ENCODE measurements at regions not wholly inside any gene's neighbourhood (a gene's known extent, or its start where the extent isn't known, plus 50 kb on each side); places are given as distances from the start of the nearest gene placed in this dataset.
"Not testable (repeated sequence)": the region's sequence is repeated elsewhere in the genome, so short reads cannot be mapped to it uniquely, and the experiment has no call there.

DNA sequence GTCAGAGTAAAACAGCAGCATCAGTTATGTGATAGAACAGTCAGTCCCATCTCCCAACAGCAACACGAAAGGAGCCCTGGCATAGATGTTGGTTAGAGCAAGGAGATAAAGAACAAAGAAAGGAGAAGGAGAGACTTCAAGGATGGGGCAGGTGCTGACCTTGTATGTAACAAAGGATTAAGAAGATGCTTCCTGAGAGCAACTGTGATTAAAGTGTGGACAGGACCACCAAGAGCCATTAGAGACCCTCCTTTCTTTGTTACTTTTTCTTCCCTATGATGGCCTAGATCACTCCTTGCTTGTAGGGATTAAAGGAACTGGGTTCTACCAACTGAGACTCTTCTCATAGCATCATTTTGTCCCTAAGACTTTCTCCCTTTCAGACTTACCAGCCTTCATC lies 75.2 kb upstream of the GPR6 start:
- peaks cover 24% of the 10 kb centered on the region for H3K27me3 Mint-ChIP-seq
- ATAC-seq = no peak
- H3K27ac Mint-ChIP-seq = no peak overlapping the region
- no peaks in the 10 kb centered on the region for H3K9me3 Mint-ChIP-seq
- DNase-seq = no peak
- H3K4me3 Mint-ChIP-seq = no peak overlapping the region
- H3K4me1 Mint-ChIP-seq = no peaks in the 10 kb centered on the region

DNA sequence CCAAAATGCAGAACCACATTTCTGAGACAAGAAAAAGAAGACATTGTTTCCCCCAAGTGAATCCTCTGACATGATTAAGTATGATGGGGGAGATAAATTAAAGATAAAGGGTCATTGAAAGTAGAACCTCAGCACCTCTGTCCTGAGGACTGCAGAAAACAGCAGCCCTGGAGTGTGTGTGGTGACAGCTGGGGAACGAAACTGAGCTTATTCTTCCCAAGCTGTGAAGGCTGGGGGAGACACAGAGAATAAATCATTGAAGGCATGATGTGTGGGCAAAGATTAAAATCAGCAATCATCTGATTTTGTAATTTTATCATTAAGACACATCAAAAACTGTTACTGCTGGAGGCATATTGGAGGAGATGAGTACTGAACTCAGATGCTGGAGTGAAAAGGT lies 67.5 kb upstream of the GPR6 start:
- DNase-seq (no peak), ATAC-seq (no peak)
- Mint-ChIP-seq H3K9me3 (no peaks in the 10 kb centered on the region), H3K4me3 (no peak overlapping the region), H3K27ac (no peak overlapping the region), H3K4me1 (no peaks in the 10 kb centered on the region), H3K27me3 (peaks cover 13% of the 10 kb centered on the region)

DNA sequence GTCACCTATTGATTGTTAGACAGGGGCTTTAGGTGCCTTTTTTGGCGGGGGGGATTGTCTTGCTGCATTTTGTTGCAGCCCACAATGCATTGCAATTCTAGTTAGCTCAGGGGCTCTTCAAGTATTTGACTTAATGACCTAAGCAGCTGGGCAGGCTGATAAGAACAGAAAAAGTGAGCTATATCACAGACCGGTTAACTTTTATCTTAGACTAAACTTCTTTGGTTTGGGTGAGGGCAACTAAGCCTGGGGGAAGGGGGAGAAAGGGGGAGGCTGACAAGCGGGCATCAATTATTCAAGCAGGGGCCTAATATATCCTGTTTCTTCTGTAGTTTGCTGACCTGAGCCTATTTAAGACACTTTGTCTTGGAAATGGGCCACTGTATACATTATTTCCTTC lies 66.0 kb upstream of the GPR6 start:
- Mint-ChIP-seq H3K27me3 (peaks cover 7% of the 10 kb centered on the region), H3K4me3 (no peak overlapping the region), H3K9me3 (no peaks in the 10 kb centered on the region), H3K4me1 (no peaks in the 10 kb centered on the region), H3K27ac (no peak overlapping the region)
- DNase-seq (no peak), ATAC-seq (no peak)

DNA sequence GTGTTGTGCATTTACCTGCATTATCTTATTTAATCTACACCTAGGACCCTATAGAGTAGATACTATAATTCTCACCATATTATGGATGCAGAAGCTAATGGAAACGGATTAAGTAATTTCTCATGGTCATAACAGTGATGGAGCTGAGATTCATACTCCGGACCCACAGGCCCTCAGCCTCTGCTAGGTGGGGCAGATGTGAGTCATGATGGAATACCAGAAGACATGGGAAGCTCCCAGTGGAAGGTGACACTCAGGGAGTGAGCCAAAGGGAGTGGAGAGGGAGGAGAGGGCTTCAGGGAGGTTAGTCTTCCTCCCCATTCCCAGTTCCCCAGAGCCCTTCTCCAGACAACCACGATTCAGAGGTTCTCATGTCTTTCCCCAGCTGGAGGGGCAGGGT lies 65.2 kb upstream of the GPR6 start:
- ATAC-seq (no peak), DNase-seq (no peak)
- Mint-ChIP-seq H3K4me1 (no peaks in the 10 kb centered on the region), H3K27me3 (peaks cover 7% of the 10 kb centered on the region), H3K4me3 (no peak overlapping the region), H3K9me3 (no peaks in the 10 kb centered on the region), H3K27ac (no peak overlapping the region)

DNA sequence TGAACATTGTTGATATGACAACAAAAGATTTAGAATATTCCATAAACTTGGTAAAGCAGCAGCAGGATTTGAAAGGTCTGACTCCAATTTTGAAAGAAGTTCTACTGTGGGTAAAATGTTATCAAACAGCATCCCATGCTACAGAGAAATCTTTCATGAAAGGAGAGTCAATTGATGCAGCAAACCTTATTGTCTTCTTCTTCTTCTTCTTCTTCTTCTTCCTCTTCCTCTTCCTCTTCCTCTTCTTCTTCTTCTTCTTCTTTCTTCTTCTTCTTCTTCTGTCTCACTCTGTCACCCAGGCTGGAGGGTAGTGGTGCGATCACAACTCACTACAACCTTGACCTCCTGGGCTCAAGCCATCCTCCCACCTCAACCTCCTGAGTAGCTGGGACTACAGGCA lies 62.4 kb upstream of the GPR6 start:
- H3K4me1 Mint-ChIP-seq, H3K4me3 Mint-ChIP-seq, DNase-seq, H3K9me3 Mint-ChIP-seq, H3K27me3 Mint-ChIP-seq, ATAC-seq: not testable (repeated sequence)
- H3K27ac Mint-ChIP-seq = peak overlapping the region in 1 of 2 donors; percentile 48

DNA sequence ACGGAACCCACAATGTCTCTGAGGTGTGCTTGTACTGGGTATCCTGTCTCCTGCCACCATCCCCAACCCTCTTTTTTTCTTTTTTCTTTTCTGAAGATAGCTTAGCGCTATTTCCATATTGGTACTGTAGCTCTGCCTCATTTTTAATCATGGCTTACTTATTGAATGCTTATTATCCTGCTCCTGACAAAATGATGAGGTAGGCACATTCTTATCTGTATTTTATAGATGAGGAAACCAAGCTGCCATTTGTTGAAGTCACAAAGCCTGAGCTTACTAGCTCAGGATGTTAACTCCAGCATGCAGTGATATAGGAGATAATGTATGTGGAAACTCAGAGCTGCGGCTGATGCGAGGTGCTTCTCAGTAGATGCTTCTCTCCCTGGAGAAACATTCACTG lies 61.4 kb upstream of the GPR6 start:
- Mint-ChIP-seq H3K27me3 (peaks cover 6% of the 10 kb centered on the region), H3K9me3 (no peaks in the 10 kb centered on the region), H3K27ac (no peak overlapping the region), H3K4me1 (no peaks in the 10 kb centered on the region), H3K4me3 (no peak overlapping the region)
- DNase-seq (no peak), ATAC-seq (no peak)

DNA sequence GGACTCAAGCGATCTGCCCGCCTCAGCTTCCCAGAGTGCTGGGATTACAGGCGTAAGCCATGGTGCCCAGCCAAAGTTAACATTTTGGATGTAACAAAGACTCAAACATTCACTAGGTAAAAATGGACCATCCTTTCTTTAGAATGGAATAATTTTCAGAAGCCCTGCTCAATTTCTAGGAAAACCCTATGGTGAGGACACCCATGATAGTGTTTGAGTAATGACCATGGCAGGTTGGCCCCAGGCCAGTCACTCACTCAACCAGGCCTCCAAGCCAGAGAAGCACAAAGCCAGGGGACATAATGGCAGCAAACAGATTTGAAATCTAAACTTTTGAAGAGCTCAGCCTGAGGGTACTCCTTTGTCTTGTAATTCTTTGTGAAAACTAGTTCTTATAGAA lies 59.9 kb upstream of the GPR6 start:
- Mint-ChIP-seq H3K4me3 (no peak overlapping the region), H3K27me3 (peaks cover 20% of the 10 kb centered on the region), H3K27ac (no peak overlapping the region), H3K9me3 (no peaks in the 10 kb centered on the region), H3K4me1 (no peaks in the 10 kb centered on the region)
- ATAC-seq = no peak
- DNase-seq = no peak

DNA sequence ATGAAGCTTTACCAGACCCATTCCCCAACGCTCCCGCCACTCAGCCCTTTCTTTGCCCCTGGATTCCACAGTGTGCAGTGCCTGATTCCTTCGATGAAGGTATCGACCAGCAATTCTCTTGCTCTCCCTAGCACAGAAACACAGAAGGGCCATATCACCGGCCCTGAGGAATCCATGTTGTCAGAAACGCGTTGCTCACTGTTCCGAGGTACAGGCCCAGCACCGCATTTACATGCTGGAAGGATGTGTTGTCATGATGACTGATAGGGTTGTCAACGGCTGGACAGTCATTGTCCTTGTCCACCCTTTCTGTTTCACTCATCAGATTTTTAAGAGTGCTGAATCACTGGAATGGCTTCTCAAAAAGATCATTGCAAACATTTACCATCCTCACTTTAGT lies 57.2 kb upstream of the GPR6 start:
- no peak overlapping the region for H3K4me3 Mint-ChIP-seq
- no peaks in the 10 kb centered on the region for H3K9me3 Mint-ChIP-seq
- DNase-seq = no peak
- H3K27me3 Mint-ChIP-seq = peaks cover 46% of the 10 kb centered on the region
- ATAC-seq = no peak
- no peak overlapping the region for H3K27ac Mint-ChIP-seq
- no peaks in the 10 kb centered on the region for H3K4me1 Mint-ChIP-seq

DNA sequence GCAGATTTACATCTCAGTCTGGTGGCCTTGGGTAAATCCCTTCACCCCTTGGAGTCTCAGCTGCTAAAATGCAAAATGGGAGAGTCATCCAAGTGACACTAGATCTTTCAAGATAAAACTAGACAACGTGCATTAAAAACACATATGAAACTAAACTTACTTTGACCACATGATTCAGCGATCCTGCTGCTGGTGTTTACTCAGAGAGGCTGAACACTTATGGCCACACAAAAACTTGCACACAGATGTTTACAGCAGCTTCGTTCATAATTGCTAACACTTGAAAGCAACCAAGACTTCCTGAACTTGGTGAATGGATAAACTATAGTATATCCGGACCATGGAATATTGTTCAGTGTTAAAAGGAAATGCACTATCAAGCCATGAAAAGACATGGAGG lies 55.3 kb upstream of the GPR6 start:
- ATAC-seq (no peak), DNase-seq (no peak)
- Mint-ChIP-seq H3K4me1 (no peaks in the 10 kb centered on the region), H3K27ac (no peak overlapping the region), H3K27me3 (peaks cover 51% of the 10 kb centered on the region), H3K4me3 (no peak overlapping the region), H3K9me3 (no peaks in the 10 kb centered on the region)

DNA sequence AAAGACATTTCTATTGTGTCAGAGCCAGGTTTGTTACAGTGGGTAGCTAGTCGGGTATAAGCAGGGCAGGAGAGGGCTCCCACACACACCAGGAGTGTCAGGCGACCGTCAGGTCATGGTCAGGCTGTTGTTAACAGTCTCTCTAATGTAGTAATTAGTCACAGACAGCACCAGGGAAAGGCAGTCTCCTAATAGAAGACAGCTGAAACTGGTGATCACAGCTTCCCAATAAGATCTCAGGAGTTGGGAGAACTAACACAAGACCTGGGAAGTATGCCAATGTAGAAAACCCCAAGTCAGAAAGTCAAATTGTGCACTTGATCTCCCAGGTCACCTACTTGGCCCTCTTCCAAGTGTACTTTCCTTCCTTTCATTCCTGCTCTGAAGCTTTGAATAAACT lies 53.0 kb upstream of the GPR6 start:
- Mint-ChIP-seq H3K9me3 (no peaks in the 10 kb centered on the region), H3K27me3 (peaks cover 51% of the 10 kb centered on the region), H3K27ac (no peak overlapping the region), H3K4me1 (no peaks in the 10 kb centered on the region), H3K4me3 (no peak overlapping the region)
- DNase-seq = no peak
- no peak for ATAC-seq

DNA sequence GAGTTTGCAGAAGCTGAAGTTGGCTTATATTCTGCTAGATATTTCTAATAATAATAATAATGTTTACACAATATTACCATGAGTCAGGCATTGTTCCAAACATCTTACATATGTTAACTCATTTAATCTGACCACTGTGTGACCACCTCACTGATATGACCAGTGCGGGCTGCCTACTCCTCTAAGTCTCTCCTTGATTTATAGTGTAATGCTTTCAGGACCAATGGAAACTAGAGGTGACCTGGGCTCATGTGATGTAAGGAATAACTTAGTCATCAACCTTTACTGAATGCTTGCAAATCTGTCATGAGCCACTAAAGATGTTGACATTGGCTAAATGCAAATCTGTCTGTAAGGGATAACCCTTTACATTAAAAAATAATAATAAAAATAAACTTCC lies 51.1 kb upstream of the GPR6 start:
- H3K9me3 Mint-ChIP-seq = no peaks in the 10 kb centered on the region
- ATAC-seq = no peak

More for the DNA sequence above, 51.1 kb upstream of the GPR6 start:
- H3K4me1 Mint-ChIP-seq = no peaks in the 10 kb centered on the region
- peaks cover 42% of the 10 kb centered on the region for H3K27me3 Mint-ChIP-seq
- H3K4me3 Mint-ChIP-seq = no peak overlapping the region
- DNase-seq = no peak
- no peak overlapping the region for H3K27ac Mint-ChIP-seq

Measured in stimulated activated naive CD8-positive, alpha-beta T cell treated with anti-CD3 and anti-CD28 coated beads, Interleukin-15, amount 100 ng/mL, for 72 hours (primary cell).